HuH-7.5 (cell line): ENCODE measurements at regions not wholly inside any gene's neighbourhood (a gene's known extent, or its start where the extent isn't known, plus 50 kb on each side); places are given as distances from the start of the nearest gene placed in this dataset.

ENCODE experiments used
- DNase-seq: peaks from one replicate; pipeline ENCODE4 v3.0.0; 2011; ENCODE audit warnings: low spot score

DNA sequence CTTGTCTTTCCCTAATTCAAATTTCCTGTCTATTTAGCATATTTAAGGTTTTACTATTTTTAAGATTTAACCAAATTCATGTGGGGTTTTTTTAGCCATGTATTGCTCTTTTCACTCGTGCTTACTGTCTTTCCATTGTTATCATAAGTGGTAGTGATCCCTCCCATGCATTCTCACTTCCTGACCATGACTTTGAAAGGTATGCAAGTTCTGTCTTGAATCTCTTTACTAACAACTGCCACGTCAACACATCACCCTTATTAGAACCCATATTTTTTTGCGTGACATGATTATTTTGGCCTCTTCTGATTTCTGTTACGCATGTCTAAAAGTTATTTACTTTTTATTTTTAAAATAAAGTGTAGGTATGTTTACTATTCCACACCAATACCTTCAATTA is 94.7 kb upstream of the CDH6 start:
- DNase-seq = no peak

DNA sequence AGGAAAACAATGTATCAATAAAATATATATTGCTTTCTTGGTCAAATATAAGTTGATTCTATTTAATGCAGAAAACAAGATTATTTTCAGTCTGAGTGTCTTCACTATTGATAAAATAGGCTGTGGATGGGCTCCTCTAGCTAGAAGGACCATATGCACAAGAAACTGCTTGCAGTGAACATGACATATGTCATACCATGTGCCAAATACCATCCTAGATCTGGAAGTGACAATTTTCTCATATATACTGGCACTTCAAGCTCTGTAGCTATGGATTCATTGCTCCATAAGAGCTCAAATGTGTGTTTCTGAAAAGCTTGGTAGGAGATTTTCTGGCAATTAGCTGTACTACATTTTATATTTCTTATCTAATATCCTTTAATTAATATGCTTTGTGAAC is 95.6 kb upstream of the CDH6 start:
- no peak for DNase-seq

DNA sequence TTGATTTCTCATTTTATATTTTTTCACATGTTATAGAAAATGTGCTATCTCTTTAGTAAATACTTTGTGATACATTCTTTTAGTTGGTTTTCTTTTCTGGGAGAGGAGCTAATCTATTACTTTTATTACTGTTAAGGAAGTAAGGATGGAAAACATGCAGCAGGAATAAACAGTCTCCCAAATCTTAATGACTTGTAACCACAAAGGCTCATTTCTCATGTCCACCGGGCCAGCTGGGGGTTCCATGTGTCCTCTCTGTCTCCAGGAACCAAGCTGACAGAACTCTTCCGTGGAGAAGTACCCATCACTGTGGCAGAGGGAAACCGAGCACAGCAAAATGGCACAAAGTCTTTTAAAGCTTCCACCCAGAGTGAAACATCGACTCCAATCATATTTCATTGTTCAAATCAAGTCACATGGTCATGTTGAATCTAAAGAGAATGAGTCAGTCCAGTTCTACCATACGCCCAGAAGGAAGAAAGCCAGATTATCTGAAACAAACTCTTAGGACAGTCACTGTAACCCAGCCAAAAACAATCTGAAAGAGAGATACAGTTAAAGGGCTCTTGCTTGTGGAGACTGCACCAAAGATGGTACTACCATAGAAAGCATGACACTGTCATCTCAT is 97.1 kb upstream of the CDH6 start:
- DNase-seq = no peak

DNA sequence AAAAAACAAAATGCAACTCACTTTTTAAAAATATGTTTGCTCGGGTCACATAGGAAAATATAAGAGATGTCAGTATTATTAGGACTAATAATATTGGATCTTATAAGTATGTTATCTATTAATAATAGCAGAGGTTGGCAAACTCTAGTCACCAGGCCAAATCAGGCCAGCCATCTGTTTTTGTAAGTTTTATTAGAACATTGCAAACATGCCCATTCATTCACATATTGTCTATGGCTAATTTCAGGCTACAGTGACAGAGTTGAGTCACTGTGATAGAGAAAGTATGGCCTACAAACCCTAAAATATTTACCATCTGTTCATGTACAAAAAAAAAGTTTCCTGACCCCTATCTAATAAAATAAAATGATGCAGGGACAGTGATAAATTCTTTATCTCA is 97.7 kb upstream of the CDH6 start:
- no peak for DNase-seq

DNA sequence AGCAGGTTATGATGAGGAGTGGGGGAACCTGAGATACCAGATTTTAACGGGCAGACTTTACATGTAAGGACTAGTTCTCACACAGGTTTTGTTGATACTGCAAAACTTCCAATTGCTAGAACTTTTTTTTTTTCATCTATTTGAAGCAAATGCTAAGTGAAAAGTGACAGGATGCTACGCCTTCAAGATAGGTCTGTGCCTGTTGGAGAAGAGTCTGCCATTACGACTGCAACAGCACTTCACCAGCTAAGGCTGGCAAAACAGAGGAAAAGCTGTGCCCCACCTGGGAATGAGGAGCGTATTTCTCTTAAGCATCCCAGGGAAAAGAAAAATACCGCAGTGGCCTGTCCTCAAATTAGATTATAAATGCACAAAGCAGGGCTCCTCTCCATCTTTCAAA is 102.0 kb upstream of the CDH6 start:
- DNase-seq = no peak

DNA sequence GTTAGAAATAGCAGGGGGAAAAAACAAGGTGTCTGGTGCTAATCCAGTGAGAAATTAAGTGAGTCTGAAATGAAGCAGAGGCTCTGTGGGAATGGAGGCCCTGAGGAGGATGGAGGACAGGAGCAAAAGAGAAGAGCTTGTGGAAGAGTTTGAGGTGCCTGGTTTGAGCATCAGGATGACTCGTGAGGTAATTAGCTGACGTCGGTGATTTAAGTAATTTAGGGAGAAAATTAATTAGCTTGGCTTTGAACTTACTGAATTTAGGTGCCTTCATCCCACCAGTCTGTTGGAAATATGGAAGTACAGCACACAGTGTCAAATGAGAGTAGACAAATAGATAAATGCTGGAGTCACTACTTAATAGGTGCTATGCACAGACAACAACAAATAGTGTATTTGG is 103.0 kb upstream of the CDH6 start:
- no peak for DNase-seq

DNA sequence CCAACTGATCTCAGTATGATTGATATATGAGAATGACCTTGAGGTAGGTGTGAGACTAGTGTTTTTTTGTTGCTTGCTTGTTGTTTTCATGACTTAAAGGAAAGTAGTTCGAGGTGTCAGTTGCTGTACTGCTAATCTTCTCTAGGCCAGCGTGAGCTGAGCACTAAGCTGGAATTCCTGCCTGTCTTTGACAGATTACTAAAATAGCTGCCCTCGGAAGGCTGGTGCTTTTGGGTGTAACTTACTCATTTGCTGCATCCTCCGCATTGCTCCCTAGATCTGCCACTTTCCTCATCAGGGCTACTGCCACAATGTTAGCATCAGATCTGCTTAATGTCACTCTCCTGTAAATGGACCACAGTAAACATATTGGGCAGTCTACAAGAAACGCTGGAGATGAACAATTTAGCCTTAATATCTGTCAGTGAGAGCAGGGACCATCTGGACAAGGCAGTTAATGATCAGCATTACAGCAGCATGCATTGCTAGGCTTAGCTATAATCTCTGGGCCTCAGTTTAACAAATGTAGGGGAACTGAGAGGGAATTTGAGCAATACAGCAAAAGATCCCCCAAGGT is 106.6 kb upstream of the CDH6 start:
- no peak for DNase-seq

DNA sequence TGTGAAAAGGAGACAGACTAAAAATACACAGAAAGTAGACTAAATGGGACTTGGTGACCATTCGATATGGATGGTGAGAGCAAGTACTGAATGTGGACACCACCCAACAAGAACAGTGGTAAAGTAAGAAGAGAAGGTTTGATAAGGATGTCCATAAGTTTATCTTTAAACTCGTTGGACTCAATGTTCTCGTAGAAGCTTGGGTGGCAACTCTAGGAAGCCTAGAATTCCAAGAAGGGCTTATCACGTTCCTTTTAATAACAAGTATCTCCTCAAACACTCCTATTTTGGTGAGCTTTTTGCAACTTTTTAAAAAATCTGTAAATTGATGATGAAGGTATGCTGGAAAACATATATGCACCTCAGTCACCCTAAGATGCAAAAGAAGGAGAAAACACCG is 108.6 kb upstream of the CDH6 start:
- DNase-seq = no peak

DNA sequence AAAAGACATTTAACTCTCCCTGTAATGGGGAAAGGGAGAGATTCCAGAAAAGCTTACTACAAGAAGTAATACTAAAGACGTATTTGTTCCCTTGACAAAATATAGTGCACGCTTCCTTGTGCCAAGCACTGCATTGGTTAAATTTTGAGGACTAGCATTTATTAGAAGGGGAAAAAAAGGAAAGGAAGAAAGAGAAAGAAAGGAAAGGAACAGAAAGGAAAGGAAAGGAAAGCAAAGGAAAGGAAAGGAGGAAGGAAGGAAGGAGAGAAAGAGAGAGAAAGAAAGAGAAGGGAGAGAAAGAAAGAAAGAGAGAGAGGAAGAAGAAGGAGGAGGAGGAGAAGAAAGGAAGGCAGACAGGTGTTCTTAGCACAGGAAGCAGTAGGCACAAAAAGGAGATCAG is 110.1 kb upstream of the CDH6 start:
- no peak for DNase-seq

DNA sequence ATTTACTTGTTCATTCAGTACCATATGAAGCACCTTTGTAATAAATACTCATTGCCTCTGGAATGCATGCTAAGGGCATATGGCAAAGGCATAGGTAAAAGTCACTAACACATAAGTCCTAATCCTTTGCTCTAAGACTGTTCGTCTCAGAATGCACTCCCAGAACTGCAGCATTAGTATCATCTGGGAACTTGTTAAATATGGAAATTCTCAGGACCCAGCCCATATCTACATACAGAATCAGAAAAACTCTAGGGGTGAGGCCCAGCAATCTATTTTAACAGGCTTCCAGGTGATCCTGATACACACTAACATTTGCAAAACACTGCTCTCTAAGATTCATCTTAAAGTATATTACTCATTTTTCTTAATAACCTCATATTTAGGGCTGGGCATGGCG is 113.8 kb upstream of the CDH6 start:
- no peak for DNase-seq

DNA sequence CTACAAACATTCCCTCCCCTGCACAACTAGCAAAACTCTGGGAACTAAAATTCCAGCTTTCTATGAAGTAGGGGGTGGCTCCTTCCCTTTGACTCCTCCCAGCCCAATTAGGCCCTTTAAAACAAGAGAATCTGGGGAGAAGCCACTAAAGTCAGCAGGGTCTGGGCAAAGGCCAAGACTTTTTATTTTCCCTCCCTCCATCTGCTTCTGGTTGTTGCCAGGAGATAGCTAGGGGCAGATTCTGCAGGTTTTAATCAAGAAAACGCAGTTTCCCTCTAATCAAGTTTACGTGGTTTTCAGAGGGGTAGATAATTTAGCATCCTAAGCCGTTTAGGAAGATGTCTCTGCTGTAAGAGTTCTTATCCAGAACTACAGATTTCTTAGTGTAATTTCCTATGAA is 114.5 kb upstream of the CDH6 start:
- DNase-seq = no peak

DNA sequence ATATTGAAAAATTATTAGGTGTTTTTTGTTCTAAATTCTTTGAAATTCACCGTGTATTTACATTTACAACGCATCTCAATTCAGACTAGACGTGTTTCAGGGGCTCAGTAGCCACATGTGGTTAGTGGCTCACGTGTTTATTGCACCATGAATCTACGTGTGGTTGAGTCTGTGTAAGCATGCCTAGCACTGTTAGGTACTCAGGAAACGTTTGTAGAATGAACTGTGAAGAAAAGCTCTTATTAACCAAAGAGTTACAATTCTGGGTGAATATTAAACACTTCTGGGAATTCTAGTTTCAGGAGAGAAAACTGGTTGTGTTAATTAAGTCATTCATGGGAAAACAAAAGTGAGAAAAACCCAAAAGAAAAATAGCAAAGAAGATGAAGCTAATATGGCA is 117.5 kb upstream of the CDH6 start:
- no peak for DNase-seq

DNA sequence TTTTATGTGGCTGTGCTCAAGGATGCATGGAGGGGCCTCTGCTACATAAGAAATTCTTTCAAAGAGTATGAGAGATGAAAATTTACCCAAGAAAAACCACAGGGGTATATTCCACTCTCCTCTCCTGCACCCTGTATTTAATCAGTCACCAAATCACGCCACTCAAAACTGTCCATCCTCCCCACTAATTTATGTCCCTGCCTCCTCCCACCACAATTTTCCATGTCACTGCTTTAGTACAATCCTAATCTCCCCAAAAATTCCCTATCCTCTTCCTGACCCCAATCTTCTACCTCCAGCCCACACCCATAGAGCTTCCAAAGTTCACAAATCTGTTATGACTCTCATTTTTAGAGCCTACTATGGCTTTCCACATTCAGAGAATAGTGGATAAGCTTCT is 125.2 kb upstream of the CDH6 start:
- DNase-seq = no peak

DNA sequence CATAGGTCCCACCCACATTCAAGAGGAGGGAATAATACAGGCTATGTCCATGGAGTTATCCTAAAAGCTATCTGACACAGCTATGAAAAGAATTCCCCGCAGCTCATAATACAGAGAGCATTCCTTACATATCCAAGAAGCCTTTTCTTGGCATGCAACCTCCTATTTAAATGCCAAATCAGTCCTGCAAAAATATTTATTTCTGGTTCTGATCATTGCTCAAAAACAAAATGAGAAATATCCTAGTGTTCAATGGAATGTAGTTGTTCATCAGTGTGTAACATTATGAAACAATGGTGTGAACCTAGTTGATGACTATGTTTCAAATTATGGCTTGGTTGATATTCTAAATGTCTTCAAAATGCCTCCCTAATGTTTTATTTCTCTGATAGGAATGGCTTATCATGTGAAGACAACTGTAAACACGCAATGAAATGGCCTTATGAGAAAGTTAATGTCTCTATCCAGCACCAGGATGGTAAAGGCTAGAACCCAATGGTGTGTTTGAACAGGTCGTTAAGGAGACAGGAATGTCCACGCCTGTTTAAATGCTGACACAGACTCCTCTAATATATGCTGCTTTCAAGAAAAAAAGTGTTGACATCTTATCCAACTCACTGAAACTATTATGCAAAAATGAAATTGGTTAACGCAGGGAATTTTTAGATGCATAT is 126.7 kb upstream of the CDH6 start:
- DNase-seq = no peak

DNA sequence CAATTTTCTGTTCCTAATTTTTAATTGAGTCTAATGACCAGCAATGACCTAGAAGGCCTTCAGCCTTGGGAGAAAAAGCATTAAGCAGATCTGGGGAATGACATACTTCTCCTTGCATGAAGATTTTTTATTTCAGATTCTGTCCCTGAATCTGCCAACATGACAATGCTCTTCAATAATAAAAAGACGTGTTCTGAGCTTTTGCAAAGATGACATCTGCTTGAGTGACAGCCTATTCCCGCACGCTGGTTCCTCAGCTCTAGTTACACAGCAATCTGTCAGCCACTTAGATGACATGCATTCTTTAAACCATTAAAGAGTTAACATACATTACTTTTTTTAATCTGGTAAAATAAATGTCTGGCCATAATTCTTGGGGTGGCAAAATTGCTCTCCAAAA is 129.3 kb upstream of the CDH6 start:
- DNase-seq = no peak

DNA sequence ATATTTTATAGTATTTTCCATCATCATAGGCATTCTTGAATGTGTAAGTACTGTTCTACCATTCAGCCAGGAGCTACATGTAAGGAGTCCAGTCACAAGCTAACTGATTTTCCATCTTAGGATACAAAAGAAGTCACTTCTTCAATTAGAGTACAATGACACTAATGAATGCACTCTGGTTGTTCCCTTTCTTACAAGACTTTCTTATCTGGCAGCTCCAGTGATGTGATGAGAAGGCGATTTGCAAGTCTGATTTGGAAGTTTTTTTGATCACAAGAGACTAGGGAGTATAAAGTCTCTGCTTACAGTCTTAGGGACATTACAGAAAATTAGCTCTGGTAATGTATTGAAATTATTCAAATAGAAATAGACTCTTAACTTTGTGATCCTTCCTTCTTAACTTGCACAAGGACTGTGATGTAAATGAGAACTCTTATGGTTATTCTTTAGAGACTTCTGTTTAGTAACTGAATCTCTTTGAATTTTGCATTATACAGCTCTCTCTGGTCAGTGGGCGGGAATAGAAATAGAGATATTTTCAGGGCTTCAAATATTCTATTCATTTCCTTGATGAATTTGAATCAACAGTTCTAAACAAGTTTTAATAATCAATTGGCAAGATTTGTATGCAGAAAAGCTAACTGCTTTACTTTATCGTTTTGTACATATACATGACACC is 130.4 kb upstream of the CDH6 start:
- no peak for DNase-seq

DNA sequence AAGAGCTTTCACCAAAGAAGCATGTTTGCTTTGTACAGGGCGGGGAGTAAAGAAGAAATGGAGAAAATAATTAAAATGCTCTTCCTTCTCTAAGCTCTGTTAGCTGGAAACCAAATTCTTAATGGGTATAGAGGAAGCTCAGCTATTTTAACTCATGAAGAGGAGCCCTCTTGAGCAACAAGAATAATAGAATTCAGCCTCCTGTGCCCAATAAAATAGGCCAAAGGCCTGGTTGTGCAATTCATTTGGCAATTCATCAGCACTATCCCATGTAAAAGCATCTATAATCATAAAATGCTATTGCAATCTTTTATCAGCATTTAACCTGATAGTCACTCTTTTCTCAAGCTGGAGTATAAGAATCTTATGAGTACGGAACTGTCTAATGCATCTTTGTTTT is 133.6 kb upstream of the CDH6 start:
- DNase-seq = no peak

DNA sequence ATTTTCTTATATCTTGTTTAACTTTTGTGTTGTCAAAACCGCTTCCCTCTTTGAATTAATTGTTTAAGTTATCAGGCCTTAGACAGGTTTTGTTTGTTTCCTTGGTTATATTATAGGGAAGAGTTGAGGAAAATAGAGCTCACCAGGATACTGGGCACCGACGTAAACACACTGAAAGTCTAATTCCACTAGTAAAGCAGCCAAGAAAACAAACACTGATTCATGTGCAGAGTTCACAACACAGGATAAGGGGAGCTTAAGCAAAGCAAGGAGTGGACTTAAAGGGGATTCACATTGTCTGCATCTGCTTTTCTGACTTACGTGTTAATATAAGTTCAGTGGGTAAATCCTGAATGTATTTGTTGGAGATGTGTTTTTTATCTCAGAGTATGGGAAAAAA is 139.0 kb upstream of the CDH6 start:
- no peak for DNase-seq

DNA sequence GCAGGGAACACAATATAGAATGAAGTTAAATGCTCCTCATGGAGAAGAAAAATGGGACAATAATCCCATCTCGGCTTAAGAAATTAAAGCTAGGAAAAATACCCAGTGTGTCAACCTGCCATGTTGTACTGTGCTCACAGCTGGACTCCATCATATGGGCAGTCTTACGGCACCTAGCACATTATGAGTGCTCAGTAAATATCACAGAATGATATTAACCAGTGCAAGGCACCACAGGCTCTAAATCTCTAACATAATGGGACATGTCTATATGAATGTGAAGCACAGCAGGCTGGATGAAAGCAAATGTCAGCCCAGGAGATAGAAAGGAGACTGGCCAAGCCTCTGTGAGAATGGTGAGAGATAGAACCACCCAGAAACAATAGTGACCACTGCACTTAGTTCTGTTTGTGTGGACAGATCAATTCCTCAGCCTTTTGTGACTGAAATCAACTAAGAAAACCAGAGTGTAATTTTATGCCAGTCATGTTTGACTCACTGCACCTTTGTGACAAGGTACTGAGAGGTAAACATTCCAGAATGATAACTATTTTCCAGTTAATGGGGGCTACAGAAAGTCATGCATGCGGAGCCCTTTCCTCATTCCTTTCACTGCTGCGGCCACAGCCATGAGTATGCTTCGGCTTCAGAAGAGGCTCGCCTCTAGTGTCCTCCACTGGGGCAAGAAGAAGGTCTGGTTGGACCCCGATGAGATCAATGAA is 140.4 kb upstream of the CDH6 start:
- no peak for DNase-seq

DNA sequence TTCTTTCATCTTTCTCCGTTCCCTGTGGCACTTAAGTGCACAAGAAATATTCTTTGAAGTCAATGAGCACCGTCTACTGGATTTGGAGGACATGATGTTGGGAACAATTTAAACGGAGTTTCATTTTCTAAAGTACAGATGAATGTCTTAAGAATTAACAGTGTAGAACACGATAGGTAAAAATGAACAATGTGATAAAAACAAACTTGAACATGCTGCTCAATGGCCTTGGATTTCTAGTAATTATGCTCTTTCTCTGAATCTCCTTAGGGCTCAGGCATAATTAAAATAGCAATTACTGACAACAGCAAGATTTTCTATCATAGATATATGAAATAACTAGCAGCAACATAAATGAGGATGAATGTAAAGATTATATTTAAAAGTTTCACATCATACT is 142.2 kb upstream of the CDH6 start:
- DNase-seq = no peak

DNA sequence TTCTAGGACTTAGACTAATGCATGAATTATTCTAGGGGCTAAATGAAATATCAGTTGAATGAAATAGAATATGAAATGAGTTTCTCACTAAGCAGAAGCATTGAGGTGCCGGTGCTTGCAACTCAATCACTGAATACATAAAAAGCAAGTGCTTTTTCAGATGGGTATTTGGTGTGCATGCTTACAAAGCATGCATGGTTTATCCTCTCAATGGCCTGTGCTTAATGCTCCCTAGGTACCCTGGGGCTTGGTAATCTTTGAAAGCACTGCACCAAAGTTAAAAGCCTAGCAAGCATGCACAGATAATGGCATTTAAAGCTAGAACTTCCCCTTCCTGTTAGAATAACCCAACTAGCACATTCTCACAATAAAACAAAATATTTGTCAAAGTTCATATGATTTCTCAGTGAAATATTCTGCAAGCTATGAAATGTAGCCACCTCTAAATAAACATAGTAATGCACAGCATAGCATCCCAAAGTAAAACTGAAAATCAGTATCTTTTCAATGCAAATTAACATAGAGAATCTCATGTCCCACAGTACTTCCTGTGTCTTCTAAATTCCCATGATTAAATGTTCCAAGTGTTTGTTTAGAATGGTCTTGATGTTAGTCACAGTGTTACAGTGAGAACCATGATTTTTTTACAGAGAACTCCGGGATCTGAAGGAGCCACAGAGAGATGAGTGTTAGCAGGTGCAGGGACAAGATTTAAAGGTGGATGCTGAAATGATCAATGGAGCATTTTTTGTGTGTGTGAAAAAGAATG is 143.4 kb upstream of the CDH6 start:
- no peak for DNase-seq

DNA sequence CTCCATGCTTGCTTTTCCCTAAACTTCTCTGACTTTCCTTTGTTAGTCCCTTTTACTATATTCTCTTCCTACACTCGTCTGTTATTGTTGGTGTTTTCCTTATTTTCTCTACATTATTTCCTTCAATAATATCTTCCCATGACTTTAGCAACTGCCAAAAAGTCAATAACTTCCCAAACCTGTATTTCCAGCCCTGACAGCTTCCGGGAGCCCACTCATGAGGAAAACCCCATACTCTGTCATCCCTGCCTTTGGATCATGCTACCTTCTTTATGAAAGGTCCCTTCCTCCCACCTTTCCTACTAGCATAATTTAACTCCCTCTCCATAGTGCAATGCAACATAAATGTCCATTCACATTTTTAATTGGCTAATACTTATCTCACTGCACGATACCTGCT is 144.0 kb upstream of the CDH6 start:
- DNase-seq = no peak
